B cell (primary cell): ENCODE measurements at regions not wholly inside any gene's neighbourhood (a gene's known extent, or its start where the extent isn't known, plus 50 kb on each side); places are given as distances from the start of the nearest gene placed in this dataset.

ENCODE experiments used
- ATAC-seq: fragments of 200-7000 bp; cut with Tn5 transposase; one replicate; pipeline ENCODE4 v1.10.0; 2021; ENCODE audit warnings: low read depth, mild to moderate bottlenecking, moderate number of reproducible peaks, moderate library complexity
- CTCF ChIA-PET: fragments of 350-600 bp; sonication (Branson Sonifier 250); formaldehyde crosslinking; loops from one replicate; lab custom pipeline; 2021; ENCODE audit warnings: antibody characterized with exemption, inconsistent platforms; lab: Charles Lee
- POLR2A ChIA-PET: fragments of 350-600 bp; sonication (Branson Sonifier 250); formaldehyde crosslinking; loops from one replicate; lab custom pipeline; 2021; ENCODE audit warnings: antibody characterized with exemption; lab: Charles Lee
- DNase-seq: peaks from one replicate; pipeline ENCODE4 v3.0.0; 2013
- H2AFZ ChIP-seq: 2 replicates; pipeline ENCODE4 v1.6.1; 2012; ENCODE audit warnings: mild to moderate bottlenecking, low read depth, low read length; ENCODE audit not compliant: insufficient read depth, poor library complexity, severe bottlenecking
- H3K27ac ChIP-seq, 2 donors: 1 replicate in 1 of 2; 2 replicates in 1 of 2; pipeline ENCODE4 v1.5.1; 2012 to 2013; ENCODE audit warnings: low read length in 2 of 2, mild to moderate bottlenecking in 2 of 2, moderate library complexity in 1 of 2
- H3K27me3 ChIP-seq, 4 experiments: fragments of 200-600 bp in 1 of 4; sonication (generic) in 1 of 4; replicated peaks in 1 of 4; 1 replicate in 2 of 4; 2 replicates in 2 of 4; pipeline versions ENCODE4 v1.6.1 to v1.7.0; 2013 to 2016; ENCODE audit warnings: low read length in 3 of 4, mild to moderate bottlenecking in 2 of 4, mixed read lengths in 1 of 4, moderate library complexity in 1 of 4; ENCODE audit not compliant: insufficient read depth in 4 of 4, control insufficient read depth in 3 of 4; ENCODE audit errors: control extremely low read depth in 1 of 4
- H3K36me3 ChIP-seq, 2 experiments: replicated peaks in 1 of 2; 1 replicate in 1 of 2; 2 replicates in 1 of 2; pipeline versions ENCODE4 v1.6.1 to v1.7.1; 2013; ENCODE audit warnings: low read length in 1 of 2; ENCODE audit not compliant: insufficient read depth in 2 of 2, control insufficient read depth in 1 of 2; ENCODE audit errors: control extremely low read depth in 1 of 2, extremely low read depth in 1 of 2
- H3K4me1 ChIP-seq, 2 donors: fragments of 200-600 bp in 1 of 2; sonication (generic) in 1 of 2; 1 replicate in 1 of 2; 2 replicates in 1 of 2; pipeline versions ENCODE4 v1.5.1 to v1.6.1; 2013 to 2017; ENCODE audit warnings: low read length in 2 of 2; ENCODE audit not compliant: control insufficient read depth in 2 of 2, insufficient read depth in 2 of 2
- H3K4me2 ChIP-seq: replicated peaks from 2 replicates; pipeline ENCODE3; 2012; ENCODE audit warnings: mild to moderate bottlenecking, low read depth, low read length; ENCODE audit not compliant: poor library complexity, severe bottlenecking
- H3K4me3 ChIP-seq, 5 experiments: fragments of 200-600 bp in 1 of 5; sonication (generic) in 1 of 5; 1 replicate in 3 of 5; 2 replicates in 2 of 5; pipeline versions ENCODE4 v1.5.1 to v1.7.0; 2011 to 2016; ENCODE audit warnings: low read length in 4 of 5, mild to moderate bottlenecking in 4 of 5, low read depth in 2 of 5, control low read depth in 1 of 5, moderate library complexity in 1 of 5; ENCODE audit not compliant: insufficient read depth in 1 of 5; ENCODE audit errors: control extremely low read depth in 1 of 5, extremely low read depth in 1 of 5
- H3K79me2 ChIP-seq: fragments of 200-600 bp; sonication (generic); one replicate; pipeline ENCODE4 v1.6.0; 2016; ENCODE audit warnings: low read length; ENCODE audit not compliant: control insufficient read depth, insufficient read depth
- H3K9ac ChIP-seq: fragments of 200-600 bp; sonication (generic); 2 replicates; pipeline ENCODE4 v1.6.1; 2017; ENCODE audit warnings: mild to moderate bottlenecking, low read length, moderate library complexity
- H3K9me3 ChIP-seq, 3 donors: one replicate each; pipeline versions ENCODE4 v1.6.1 to v1.7.1; 2013; ENCODE audit warnings: low read length in 2 of 3; ENCODE audit not compliant: control insufficient read depth in 2 of 3, insufficient read depth in 1 of 3; ENCODE audit errors: control extremely low read depth in 1 of 3
- H4K20me1 ChIP-seq: 2 replicates; pipeline ENCODE4 v1.6.0; 2012; ENCODE audit warnings: mild to moderate bottlenecking, low read length; ENCODE audit not compliant: insufficient read depth, control insufficient read depth, poor library complexity, severe bottlenecking
- H3K27ac Mint-ChIP-seq: one replicate; pipeline ENCODE4 v1.8.0; 2021; ENCODE audit warnings: mixed read lengths
- H3K27me3 Mint-ChIP-seq: one replicate; pipeline ENCODE4 v1.8.0; 2021; ENCODE audit warnings: mixed read lengths
- H3K4me1 Mint-ChIP-seq: one replicate; pipeline ENCODE4 v1.8.0; 2021; ENCODE audit warnings: mixed read lengths
- H3K4me3 Mint-ChIP-seq: one replicate; pipeline ENCODE4 v1.8.0; 2021; ENCODE audit warnings: mixed read lengths
- H3K9me3 Mint-ChIP-seq: one replicate; pipeline ENCODE4 v1.8.0; 2022; ENCODE audit warnings: mixed read lengths; ENCODE audit not compliant: insufficient read depth
- EZH2 ChIP-seq: IDR thresholded peaks from 2 replicates; pipeline ENCODE4 v1.6.1; 2012; ENCODE audit warnings: borderline replicate concordance, low read depth, mild to moderate bottlenecking, moderate library complexity, low read length; ENCODE audit not compliant: insufficient read depth, poor library complexity, severe bottlenecking
- WGBS: methylation state at CpG from one replicate; pipeline ENCODE4 v1.1.5; 2013; ENCODE audit warnings: missing lambda C conversion rate; ENCODE audit not compliant: insufficient coverage; 5-methylcytosine and 5-hydroxymethylcytosine counted together
- intact Hi-C: fragments of 100-400 bp; cut with micrococcal nuclease; formaldehyde crosslinking; loops from one replicate; pipeline ENCODE4 v1.10.0; 2022
- TF ChIP-seq, protein P1 (sequence below): fragments of 200-600 bp; IDR thresholded peaks from one replicate; pipeline ENCODE4 v1.8.0; 2022; ENCODE audit warnings: antibody characterized with exemption, mild to moderate bottlenecking

DNA sequence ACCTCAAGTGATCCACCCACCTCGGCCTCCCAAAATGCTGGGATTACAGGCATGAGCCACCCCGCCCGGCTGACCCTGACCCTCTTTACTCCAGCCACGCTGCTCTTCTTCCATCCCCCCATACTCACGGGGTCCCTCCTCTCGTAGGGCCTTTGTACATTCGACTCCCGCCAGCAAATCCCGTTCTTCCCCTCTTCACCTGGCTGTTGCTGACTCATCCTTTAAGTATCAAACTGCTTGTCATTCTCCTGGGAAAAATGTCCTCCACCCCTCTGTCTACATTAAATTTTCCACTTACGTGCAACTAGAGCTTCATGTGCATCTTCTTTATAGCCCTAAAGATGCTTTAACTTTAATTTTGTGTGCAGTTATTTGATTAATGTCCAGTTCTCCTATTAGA, 203.1 kb downstream of the OPA1 start:
- H3K4me1 ChIP-seq: peaks cover 5 to 7% of the 10 kb centered on the region in 2 donors
- no peak overlapping the region for H3K4me2 ChIP-seq
- intact Hi-C loops: no loop called here
- Mint-ChIP-seq H3K27ac (no peak overlapping the region), H3K27me3 (peaks cover 40% of the 10 kb centered on the region), H3K9me3 (no peaks in the 10 kb centered on the region), H3K4me1 (peaks cover 8% of the 10 kb centered on the region), H3K4me3 (no peak overlapping the region)
- TF ChIP-seq EZH2: no peak
- TF ChIP-seq, protein P1, sequence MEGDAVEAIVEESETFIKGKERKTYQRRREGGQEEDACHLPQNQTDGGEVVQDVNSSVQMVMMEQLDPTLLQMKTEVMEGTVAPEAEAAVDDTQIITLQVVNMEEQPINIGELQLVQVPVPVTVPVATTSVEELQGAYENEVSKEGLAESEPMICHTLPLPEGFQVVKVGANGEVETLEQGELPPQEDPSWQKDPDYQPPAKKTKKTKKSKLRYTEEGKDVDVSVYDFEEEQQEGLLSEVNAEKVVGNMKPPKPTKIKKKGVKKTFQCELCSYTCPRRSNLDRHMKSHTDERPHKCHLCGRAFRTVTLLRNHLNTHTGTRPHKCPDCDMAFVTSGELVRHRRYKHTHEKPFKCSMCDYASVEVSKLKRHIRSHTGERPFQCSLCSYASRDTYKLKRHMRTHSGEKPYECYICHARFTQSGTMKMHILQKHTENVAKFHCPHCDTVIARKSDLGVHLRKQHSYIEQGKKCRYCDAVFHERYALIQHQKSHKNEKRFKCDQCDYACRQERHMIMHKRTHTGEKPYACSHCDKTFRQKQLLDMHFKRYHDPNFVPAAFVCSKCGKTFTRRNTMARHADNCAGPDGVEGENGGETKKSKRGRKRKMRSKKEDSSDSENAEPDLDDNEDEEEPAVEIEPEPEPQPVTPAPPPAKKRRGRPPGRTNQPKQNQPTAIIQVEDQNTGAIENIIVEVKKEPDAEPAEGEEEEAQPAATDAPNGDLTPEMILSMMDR: no peak
- ATAC-seq (no peak), DNase-seq (no peak)
- ChIA-PET POLR2A (interaction anchor here (0.6 kb wide), 1 partner anchor 101 kb away, joined by 4 read pairs; no protein-coding TSS in a partner anchor), CTCF (interaction anchor here (1.0 kb wide), 1 partner anchor 10 kb away, joined by 3 read pairs; no protein-coding TSS in a partner anchor)
- H3K27me3 ChIP-seq: peaks cover 0 to 12% (median 1%) of the 10 kb centered on the region in 4 experiments
- no peak overlapping the region for H3K4me3 ChIP-seq
- no peak overlapping the region for H3K9ac ChIP-seq
- no peak overlapping the region for H3K27ac ChIP-seq
- H3K36me3 ChIP-seq: no peaks in the 10 kb centered on the region
- no peaks in the 10 kb centered on the region for H3K79me2 ChIP-seq
- H3K9me3 ChIP-seq: no peaks in the 10 kb centered on the region
- no peak overlapping the region for H2AFZ ChIP-seq
- 93% methylated on average over 9 of the region's 10 CpGs for WGBS
- H4K20me1 ChIP-seq: no peaks in the 10 kb centered on the region

DNA sequence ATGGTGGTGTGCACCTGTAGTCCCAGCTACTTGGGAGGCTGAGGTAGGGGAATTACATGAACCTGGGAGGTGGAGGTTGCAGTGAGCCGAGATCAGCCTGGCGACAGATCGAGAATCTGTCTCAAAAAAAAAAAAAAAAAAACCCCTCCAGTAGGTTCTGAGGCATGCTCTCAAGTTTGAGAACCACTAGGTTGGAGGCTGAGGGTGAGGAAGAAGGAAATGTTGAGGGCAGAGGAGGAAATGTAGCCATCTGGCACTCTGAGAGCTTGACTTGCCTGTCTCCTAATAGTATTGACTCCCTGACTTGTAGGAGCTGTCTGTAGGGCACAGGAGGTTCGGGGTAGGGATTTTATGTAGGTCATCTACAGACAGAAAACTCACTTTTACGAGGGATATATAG, 204.6 kb downstream of the OPA1 start:
- H3K27me3 Mint-ChIP-seq: peaks cover 31% of the 10 kb centered on the region
- Histone ChIP-seq H3K9me3 (no peaks in the 10 kb centered on the region), H3K4me2 (no peak overlapping the region), H3K79me2 (no peaks in the 10 kb centered on the region), H3K27me3 (peaks cover 0 to 12% (median 1%) of the 10 kb centered on the region in 4 experiments), H3K4me1 (no peaks in the 10 kb centered on the region), H3K4me3 (no peak overlapping the region), H2AFZ (no peak overlapping the region), H3K9ac (no peak overlapping the region), H3K36me3 (no peaks in the 10 kb centered on the region), H3K27ac (no peak overlapping the region), H4K20me1 (no peaks in the 10 kb centered on the region)
- H3K4me3 Mint-ChIP-seq: no peak overlapping the region
- H3K9me3 Mint-ChIP-seq: no peaks in the 10 kb centered on the region
- ATAC-seq (no peak), DNase-seq (no peak)
- CTCF ChIA-PET: no interaction called here
- no CpG with 5 or more reads among the region's 5 CpGs for WGBS
- no peak for TF ChIP-seq EZH2
- TF ChIP-seq, protein P1: no peak
- POLR2A ChIA-PET: no interaction called here
- no peak overlapping the region for H3K27ac Mint-ChIP-seq
- intact Hi-C loops: no loop called here
- H3K4me1 Mint-ChIP-seq: no peaks in the 10 kb centered on the region
